ENCODE measurements at regions not wholly inside any gene's neighbourhood (a gene's known extent, or its start where the extent isn't known, plus 50 kb on each side); places are given as distances from the start of the nearest gene placed in this dataset.

DNA sequence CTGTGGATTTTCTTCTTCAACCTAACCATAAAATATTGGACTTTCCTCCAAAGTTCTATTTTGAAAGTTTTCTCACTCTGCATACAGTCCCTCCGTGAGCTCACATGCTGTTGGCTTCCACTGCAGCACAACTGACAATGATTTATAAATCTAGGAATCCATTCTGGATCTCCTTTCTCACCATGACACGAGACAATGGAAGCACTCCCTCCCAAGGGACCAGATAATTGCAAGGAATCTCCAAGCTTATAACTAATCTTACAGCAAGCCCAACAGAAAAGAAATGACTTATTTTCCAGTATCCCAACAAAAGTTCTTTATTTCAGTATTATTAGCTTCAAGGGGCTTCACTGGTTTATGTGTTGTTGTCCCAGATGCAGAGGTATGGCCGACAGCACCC, 729.0 kb downstream of the RFPL4B start:
- no peak overlapping the region for H3K27ac Mint-ChIP-seq

GRCh38 chr6:113076816-113077215, 729.7 kb downstream of the RFPL4B start:
- Mint-ChIP-seq H3K27me3 (no peaks in the 10 kb centered on the region), H3K4me1 (no peaks in the 10 kb centered on the region), H3K9me3 (ENCODE audit: low read depth) (peaks cover 5% of the 10 kb centered on the region), H3K36me3 (no peaks in the 10 kb centered on the region), H3K27ac (no peak overlapping the region), H3K4me3 (no peak overlapping the region)
- DNase-seq: no peak
- ATAC-seq: no peak
- CTCF ChIA-PET: no interaction called here

More for the DNA sequence above, 729.0 kb downstream of the RFPL4B start:
- no peak overlapping the region for H3K4me3 Mint-ChIP-seq
- peaks cover 5% of the 10 kb centered on the region for H3K9me3 Mint-ChIP-seq (ENCODE audit: low read depth)
- ATAC-seq (no peak), DNase-seq (no peak)
- CTCF ChIA-PET: no interaction called here
- H3K27me3 Mint-ChIP-seq: no peaks in the 10 kb centered on the region
- no peaks in the 10 kb centered on the region for H3K36me3 Mint-ChIP-seq
- H3K4me1 Mint-ChIP-seq: no peaks in the 10 kb centered on the region

DNA sequence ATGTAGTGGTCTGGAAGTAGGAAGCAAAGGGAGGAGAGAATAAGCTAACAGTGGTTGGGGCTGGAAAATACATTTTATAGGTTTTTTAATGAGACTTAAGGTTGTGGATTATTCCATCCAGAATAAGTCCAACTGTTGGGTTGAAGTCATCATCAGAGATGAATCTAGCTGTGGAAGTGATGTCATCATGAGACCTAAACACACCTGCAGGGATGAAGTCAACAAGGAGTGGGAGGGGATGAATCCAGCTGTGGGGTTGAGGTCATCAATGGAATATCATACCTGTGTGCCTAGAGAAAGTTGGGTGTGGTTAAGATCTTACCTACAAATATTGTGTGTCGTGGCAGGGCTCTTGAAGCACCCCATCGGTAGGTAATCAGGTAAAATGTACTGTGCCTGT, 730.7 kb downstream of the RFPL4B start:
- Mint-ChIP-seq H3K4me1 (no peaks in the 10 kb centered on the region), H3K9me3 (ENCODE audit: low read depth) (peaks cover 5% of the 10 kb centered on the region), H3K27ac (no peak overlapping the region), H3K36me3 (no peaks in the 10 kb centered on the region), H3K4me3 (no peak overlapping the region), H3K27me3 (no peaks in the 10 kb centered on the region)
- DNase-seq: no peak
- ATAC-seq: no peak
- CTCF ChIA-PET: no interaction called here

DNA sequence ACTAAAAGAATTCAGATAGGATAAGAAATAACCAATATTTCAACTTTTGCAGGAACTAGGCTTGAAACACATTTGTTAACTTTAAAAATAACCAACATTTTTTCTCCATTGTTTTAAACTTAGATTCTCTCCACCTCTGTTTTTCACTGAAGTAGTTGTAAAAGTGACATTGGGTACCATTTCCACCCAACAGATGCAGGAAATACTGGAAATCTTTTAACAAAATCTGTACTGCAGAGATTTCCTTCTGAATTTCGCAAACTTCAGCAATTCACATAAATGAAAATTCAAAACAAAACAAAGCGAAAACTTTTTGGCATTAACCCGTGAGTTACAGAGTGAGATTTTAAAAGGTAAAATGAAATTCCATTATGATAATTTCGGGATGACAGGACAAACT, 731.7 kb downstream of the RFPL4B start:
- Mint-ChIP-seq H3K4me1 (no peaks in the 10 kb centered on the region), H3K4me3 (no peak overlapping the region), H3K27me3 (no peaks in the 10 kb centered on the region), H3K36me3 (no peaks in the 10 kb centered on the region), H3K9me3 (ENCODE audit: low read depth) (peaks cover 5% of the 10 kb centered on the region), H3K27ac (no peak overlapping the region)
- ATAC-seq (no peak), DNase-seq (no peak)
- CTCF ChIA-PET: no interaction called here

DNA sequence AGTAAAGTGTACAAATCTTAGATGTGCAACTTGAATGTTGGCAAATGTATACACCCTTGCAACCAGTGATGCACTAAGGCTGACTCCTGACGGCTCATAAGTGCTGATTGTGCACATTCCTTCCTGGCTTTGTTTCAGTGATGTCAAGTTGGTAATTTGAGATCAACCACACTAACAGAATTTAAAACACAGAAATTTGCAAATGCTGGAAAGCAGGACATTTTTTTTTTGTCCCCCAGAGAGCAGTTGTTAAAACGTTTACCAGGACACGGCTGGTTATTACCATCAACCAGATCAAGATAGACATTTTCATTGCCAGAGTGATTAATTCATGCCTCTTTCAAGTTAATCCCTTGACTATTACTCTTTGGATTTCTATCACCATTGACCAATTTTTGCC, 735.6 kb downstream of the RFPL4B start:
- no peaks in the 10 kb centered on the region for H3K27me3 Mint-ChIP-seq
- DNase-seq (no peak), ATAC-seq (no peak)
- CTCF ChIA-PET: no interaction called here
- no peaks in the 10 kb centered on the region for H3K36me3 Mint-ChIP-seq
- no peaks in the 10 kb centered on the region for H3K4me1 Mint-ChIP-seq
- no peak overlapping the region for H3K4me3 Mint-ChIP-seq
- H3K27ac Mint-ChIP-seq: no peak overlapping the region
- no peaks in the 10 kb centered on the region for H3K9me3 Mint-ChIP-seq (ENCODE audit: low read depth)

DNA sequence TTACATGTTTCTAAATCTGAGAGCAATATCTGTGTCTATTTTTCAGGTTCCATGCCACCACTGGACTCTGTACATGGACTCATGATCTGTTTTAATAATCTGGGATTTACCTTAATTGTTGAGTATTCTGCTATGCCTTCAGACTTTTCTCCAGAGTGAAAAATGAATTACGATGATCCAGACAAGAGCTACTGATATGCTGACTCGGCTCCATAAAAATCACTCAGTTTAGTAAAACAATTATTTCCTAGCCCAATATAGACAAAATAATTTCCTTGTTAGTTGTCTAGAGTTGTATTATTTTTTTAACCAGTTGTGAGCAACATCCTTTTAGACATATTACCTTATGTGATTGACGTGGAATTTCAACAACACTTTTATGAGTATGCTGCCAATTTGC, 736.8 kb downstream of the RFPL4B start:
- no peak for DNase-seq
- no peak overlapping the region for H3K4me3 Mint-ChIP-seq
- H3K4me1 Mint-ChIP-seq: no peaks in the 10 kb centered on the region
- no peak overlapping the region for H3K27ac Mint-ChIP-seq
- H3K9me3 Mint-ChIP-seq (ENCODE audit: low read depth): no peaks in the 10 kb centered on the region
- no peak for ATAC-seq
- CTCF ChIA-PET: no interaction called here
- H3K27me3 Mint-ChIP-seq: no peaks in the 10 kb centered on the region
- no peaks in the 10 kb centered on the region for H3K36me3 Mint-ChIP-seq

GRCh38 chr6:113089056-113089455, 741.9 kb downstream of the RFPL4B start:
- Mint-ChIP-seq H3K4me3 (no peak overlapping the region), H3K36me3 (no peaks in the 10 kb centered on the region), H3K9me3 (ENCODE audit: low read depth) (peaks cover 2% of the 10 kb centered on the region), H3K4me1 (no peaks in the 10 kb centered on the region), H3K27ac (no peak overlapping the region), H3K27me3 (no peaks in the 10 kb centered on the region)
- CTCF ChIA-PET: no interaction called here
- DNase-seq: no peak
- no peak for ATAC-seq

DNA sequence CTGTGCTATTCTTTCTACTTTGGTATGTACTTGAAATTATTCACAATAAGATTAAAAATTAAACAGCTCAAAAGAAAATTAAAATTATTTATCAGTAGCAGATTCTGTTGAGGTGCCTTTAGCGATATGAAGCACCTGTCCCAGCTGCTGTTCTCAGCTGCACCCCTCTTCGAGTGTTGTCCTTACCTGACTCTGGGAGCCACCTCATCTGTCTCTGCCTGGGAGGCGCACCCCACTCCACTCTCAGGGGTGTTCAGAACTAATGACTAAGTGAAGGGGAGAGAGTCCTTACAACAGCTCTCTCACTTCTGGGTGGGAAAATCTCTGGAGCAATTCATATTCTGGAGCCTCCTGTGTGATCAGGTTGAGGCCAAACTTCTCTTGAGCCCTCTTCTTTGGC, 745.7 kb downstream of the RFPL4B start:
- DNase-seq: no peak
- CTCF ChIA-PET: no interaction called here
- Mint-ChIP-seq H3K27me3 (no peaks in the 10 kb centered on the region), H3K9me3 (ENCODE audit: low read depth) (peaks cover 7% of the 10 kb centered on the region), H3K4me1 (no peaks in the 10 kb centered on the region), H3K27ac (no peak overlapping the region), H3K4me3 (no peak overlapping the region), H3K36me3 (no peaks in the 10 kb centered on the region)
- ATAC-seq: no peak

DNA sequence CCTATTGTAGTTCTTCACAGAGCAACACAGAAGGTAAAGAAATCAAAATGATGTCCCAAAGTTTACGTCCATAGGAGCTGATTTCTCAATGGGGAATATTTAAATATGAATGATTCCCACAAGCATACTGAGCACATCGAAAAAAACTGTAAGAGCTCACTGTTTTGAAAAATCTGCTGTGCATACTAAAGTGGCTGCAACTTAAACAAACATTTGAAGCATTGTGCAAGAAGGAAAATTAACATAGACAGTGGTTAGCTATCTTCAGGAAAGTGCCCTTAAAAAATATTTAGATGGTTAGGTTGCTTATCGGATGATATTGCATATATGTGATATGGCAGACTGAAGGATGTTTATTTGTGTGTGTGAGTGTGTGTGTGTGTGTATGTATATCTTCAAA, 747.6 kb downstream of the RFPL4B start:
- no peak for ATAC-seq
- H3K27ac Mint-ChIP-seq: no peak overlapping the region
- no peaks in the 10 kb centered on the region for H3K4me1 Mint-ChIP-seq
- peaks cover 7% of the 10 kb centered on the region for H3K9me3 Mint-ChIP-seq (ENCODE audit: low read depth)
- no peaks in the 10 kb centered on the region for H3K27me3 Mint-ChIP-seq
- no peak for DNase-seq
- no peak overlapping the region for H3K4me3 Mint-ChIP-seq
- no peaks in the 10 kb centered on the region for H3K36me3 Mint-ChIP-seq
- CTCF ChIA-PET: no interaction called here

- peaks cover 7% of the 10 kb centered on the region for H3K9me3 Mint-ChIP-seq (ENCODE audit: low read depth)
- no peaks in the 10 kb centered on the region for H3K27me3 Mint-ChIP-seq
- CTCF ChIA-PET: no interaction called here
- H3K4me3 Mint-ChIP-seq: no peak overlapping the region
- H3K36me3 Mint-ChIP-seq: no peaks in the 10 kb centered on the region
- H3K27ac Mint-ChIP-seq: no peak overlapping the region
- no peaks in the 10 kb centered on the region for H3K4me1 Mint-ChIP-seq
- ATAC-seq (no peak), DNase-seq (no peak)
These were observed 748.7 kb downstream of the RFPL4B start for GRCh38 chr6:113095841-113096240.

DNA sequence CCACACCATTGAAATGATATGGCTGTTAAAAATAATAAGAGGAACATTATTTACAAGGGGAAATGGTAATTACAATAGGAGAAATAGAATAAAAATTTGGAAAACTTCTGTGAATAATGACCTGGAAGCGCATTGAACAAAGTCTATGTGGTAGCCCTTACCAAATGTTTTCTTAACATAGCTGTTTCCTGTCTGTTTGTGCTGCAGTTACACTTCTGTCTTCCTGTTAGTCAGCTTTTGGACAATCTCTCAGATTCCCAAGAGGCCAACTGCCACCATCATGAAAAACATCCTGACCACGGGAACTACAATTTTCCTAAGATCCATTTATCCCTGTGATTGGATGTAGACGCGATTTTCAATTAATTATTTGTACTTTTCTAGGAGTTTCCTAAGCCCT, 754.4 kb upstream of the MARCKS start:
- no peaks in the 10 kb centered on the region for H3K27me3 Mint-ChIP-seq
- no peaks in the 10 kb centered on the region for H3K4me1 Mint-ChIP-seq
- H3K9me3 Mint-ChIP-seq (ENCODE audit: low read depth): peaks cover 4% of the 10 kb centered on the region
- CTCF ChIA-PET: no interaction called here
- DNase-seq (no peak), ATAC-seq (no peak)
- no peak overlapping the region for H3K4me3 Mint-ChIP-seq
- no peaks in the 10 kb centered on the region for H3K36me3 Mint-ChIP-seq
- no peak overlapping the region for H3K27ac Mint-ChIP-seq

GRCh38 chr6:113103634-113104361, 753.3 kb upstream of the MARCKS start:
- CTCF ChIA-PET: no interaction called here
- H3K27ac Mint-ChIP-seq: no peak overlapping the region
- H3K9me3 Mint-ChIP-seq (ENCODE audit: low read depth): peaks cover 4% of the 10 kb centered on the region
- no peak overlapping the region for H3K4me3 Mint-ChIP-seq
- H3K36me3 Mint-ChIP-seq: no peaks in the 10 kb centered on the region
- ATAC-seq (no peak), DNase-seq (no peak)
- no peaks in the 10 kb centered on the region for H3K27me3 Mint-ChIP-seq
- no peaks in the 10 kb centered on the region for H3K4me1 Mint-ChIP-seq

DNA sequence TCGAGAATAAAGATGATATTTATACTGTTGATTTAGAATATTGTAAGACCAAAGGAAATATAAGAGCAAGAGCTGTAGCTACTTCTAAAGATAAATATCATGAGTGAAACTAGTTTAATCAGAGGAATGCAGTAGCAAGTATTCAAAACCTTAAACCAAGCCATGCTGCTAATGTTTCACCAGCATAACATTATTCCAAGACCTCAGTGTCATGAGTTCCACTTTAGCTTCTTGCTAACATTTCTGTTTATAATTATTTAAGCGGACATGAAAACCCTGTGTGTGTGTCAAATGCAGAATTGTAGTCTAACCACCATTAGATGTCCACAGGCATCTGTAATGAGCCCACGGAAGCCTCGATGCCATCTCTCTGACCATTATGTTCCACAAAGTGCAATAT, 752.6 kb upstream of the MARCKS start:
- H3K27ac Mint-ChIP-seq: no peak overlapping the region
- CTCF ChIA-PET: no interaction called here
- ATAC-seq (no peak), DNase-seq (no peak)
- H3K4me1 Mint-ChIP-seq: no peaks in the 10 kb centered on the region
- H3K27me3 Mint-ChIP-seq: no peaks in the 10 kb centered on the region
- H3K36me3 Mint-ChIP-seq: no peaks in the 10 kb centered on the region
- H3K9me3 Mint-ChIP-seq (ENCODE audit: low read depth): peaks cover 4% of the 10 kb centered on the region
- H3K4me3 Mint-ChIP-seq: no peak overlapping the region

GRCh38 chr6:113104951-113105350, 752.2 kb upstream of the MARCKS start:
- Mint-ChIP-seq H3K4me3 (no peak overlapping the region), H3K27ac (no peak overlapping the region)
- no peak for DNase-seq

GRCh38 chr6:113110211-113110610, 746.9 kb upstream of the MARCKS start:
- H3K4me3 Mint-ChIP-seq: no peak overlapping the region
- no peaks in the 10 kb centered on the region for H3K27me3 Mint-ChIP-seq
- no peak overlapping the region for H3K27ac Mint-ChIP-seq
- CTCF ChIA-PET: no interaction called here
- peaks cover 12% of the 10 kb centered on the region for H3K9me3 Mint-ChIP-seq (ENCODE audit: low read depth)
- no peaks in the 10 kb centered on the region for H3K4me1 Mint-ChIP-seq
- no peaks in the 10 kb centered on the region for H3K36me3 Mint-ChIP-seq
- ATAC-seq: no peak
- no peak for DNase-seq

More at GRCh38 chr6:113104951-113105350, 752.2 kb upstream of the MARCKS start:
- H3K27me3 Mint-ChIP-seq: no peaks in the 10 kb centered on the region
- no peaks in the 10 kb centered on the region for H3K4me1 Mint-ChIP-seq
- peaks cover 4% of the 10 kb centered on the region for H3K9me3 Mint-ChIP-seq (ENCODE audit: low read depth)
- no peaks in the 10 kb centered on the region for H3K36me3 Mint-ChIP-seq
- CTCF ChIA-PET: no interaction called here
- ATAC-seq: no peak
